ENCODE measurements at regions not wholly inside any gene's neighbourhood (a gene's known extent, or its start where the extent isn't known, plus 50 kb on each side); places are given as distances from the start of the nearest gene placed in this dataset.
"Not testable (repeated sequence)": the region's sequence is repeated elsewhere in the genome, so short reads cannot be mapped to it uniquely, and the experiment has no call there.

DNA sequence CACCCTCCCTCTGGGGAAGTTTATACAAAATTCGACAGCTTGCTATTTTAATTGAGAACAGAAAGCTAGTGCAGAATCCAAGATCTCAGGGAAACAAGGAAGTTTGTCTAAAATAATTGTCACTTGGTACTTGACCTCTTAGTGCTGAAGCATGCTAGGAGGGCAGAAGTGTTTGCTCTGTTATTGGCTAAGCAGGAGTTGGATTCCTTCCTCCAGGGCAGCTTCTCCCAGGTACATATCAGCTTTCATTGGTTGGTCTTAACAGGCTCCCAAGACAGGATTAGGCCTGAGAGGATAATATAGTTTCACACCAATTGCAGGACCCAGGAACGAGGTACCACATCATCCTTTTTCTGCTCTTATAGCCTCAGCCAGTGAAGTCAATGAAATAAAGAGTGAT lies 432.8 kb downstream of the IRX1 start:
- H3K27ac ChIP-seq (ENCODE audit: insufficient read depth, low read depth, low read length, poor library complexity, severe bottlenecking): no peak overlapping the region
- H3K36me3 ChIP-seq (ENCODE audit: control insufficient read depth, insufficient read depth, low read length): no peaks in the 10 kb centered on the region
- H3K4me1 ChIP-seq (ENCODE audit: control insufficient read depth, insufficient read depth, low read length): no peaks in the 10 kb centered on the region
- 85 to 94% methylated on average over 2 of the region's 2 CpGs for WGBS, 2 experiments
- H3K9me3 ChIP-seq (ENCODE audit: control insufficient read depth, low read length): no peaks in the 10 kb centered on the region
- H3K27me3 ChIP-seq (ENCODE audit: control insufficient read depth, insufficient read depth, low read length, poor library complexity, severe bottlenecking): no peaks in the 10 kb centered on the region
- H3K4me3 ChIP-seq (ENCODE audit: insufficient read depth, low read depth, low read length): no peak overlapping the region

DNA sequence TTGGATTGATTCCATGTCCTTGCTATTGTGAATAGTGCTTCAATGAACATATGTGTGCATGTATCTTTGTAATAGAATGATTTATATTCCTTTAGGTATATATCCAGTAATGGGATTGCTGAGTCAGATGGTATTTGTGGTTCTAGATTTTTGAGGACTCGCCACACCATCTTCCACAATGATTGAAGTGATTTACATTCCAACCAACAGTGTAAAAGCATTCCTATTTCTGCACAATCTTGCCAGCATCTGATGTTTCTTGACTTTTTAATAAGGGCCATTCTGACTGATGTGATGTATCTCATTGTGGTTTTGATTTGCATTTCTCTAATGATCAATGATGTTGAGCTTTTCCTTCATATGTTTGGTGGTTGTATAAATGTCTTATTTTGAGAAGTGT lies 437.9 kb downstream of the IRX1 start:
- H3K27ac ChIP-seq (ENCODE audit: insufficient read depth, low read depth, low read length, poor library complexity, severe bottlenecking); H3K9me3 ChIP-seq (ENCODE audit: control insufficient read depth, low read length); H3K4me3 ChIP-seq (ENCODE audit: insufficient read depth, low read depth, low read length); H3K27me3 ChIP-seq (ENCODE audit: control insufficient read depth, insufficient read depth, low read length, poor library complexity, severe bottlenecking); H3K36me3 ChIP-seq (ENCODE audit: control insufficient read depth, insufficient read depth, low read length); H3K4me1 ChIP-seq (ENCODE audit: control insufficient read depth, insufficient read depth, low read length): not testable (repeated sequence)
- WGBS, 2 experiments: 83 to 100% methylated on average over 1 of the region's 1 CpG

DNA sequence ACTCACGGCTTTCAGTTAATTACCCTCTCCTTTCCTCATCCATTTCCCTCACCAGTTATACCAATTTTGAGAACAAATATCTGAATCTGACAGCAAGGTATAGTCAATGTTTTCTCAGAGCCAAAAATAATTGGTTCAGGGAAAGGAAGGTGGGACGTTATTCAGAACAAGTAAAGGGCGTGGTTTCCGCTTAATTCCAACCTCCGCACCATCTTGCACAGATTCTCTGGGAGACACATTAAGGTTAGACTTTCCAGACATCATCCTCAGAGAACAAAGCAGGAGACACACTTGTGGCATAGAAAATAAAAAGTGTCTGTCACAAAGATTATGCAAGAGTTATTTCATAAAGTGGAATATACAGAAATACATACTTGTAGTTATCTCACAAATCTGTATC lies 441.2 kb downstream of the IRX1 start:
- Histone ChIP-seq H3K36me3 (ENCODE audit: control insufficient read depth, insufficient read depth, low read length) (no peaks in the 10 kb centered on the region), H3K9me3 (ENCODE audit: control insufficient read depth, low read length) (no peaks in the 10 kb centered on the region), H3K27me3 (ENCODE audit: control insufficient read depth, insufficient read depth, low read length, poor library complexity, severe bottlenecking) (no peaks in the 10 kb centered on the region), H3K4me1 (ENCODE audit: control insufficient read depth, insufficient read depth, low read length) (no peaks in the 10 kb centered on the region), H3K4me3 (ENCODE audit: insufficient read depth, low read depth, low read length) (no peak overlapping the region), H3K27ac (ENCODE audit: insufficient read depth, low read depth, low read length, poor library complexity, severe bottlenecking) (no peak overlapping the region)
- 93 to 95% methylated on average over 4 to 5 of the region's 5 CpGs for WGBS, 2 experiments

DNA sequence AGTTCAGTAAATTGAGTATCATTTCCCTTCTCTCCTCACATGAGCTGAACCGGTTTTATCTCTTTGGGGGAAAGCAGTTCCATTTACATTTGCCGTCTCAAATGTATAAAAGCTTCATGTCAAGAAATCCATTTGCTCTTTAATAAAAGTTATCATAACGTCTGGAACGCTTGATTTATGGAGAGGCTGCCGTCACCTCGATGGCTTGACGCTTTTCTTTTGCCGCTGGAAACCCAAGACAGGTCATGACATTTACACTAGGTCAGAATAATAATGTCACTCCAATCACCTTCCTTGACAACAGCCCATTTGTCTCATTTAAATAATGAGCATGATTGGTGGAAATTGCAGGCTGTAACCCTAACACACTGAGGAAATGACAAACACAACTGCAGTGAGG lies 443.4 kb downstream of the IRX1 start:
- WGBS, 2 experiments: 92 to 94% methylated on average over 8 of the region's 8 CpGs
- Histone ChIP-seq H3K36me3 (ENCODE audit: control insufficient read depth, insufficient read depth, low read length) (no peaks in the 10 kb centered on the region), H3K4me1 (ENCODE audit: control insufficient read depth, insufficient read depth, low read length) (no peaks in the 10 kb centered on the region), H3K27ac (ENCODE audit: insufficient read depth, low read depth, low read length, poor library complexity, severe bottlenecking) (no peak overlapping the region), H3K27me3 (ENCODE audit: control insufficient read depth, insufficient read depth, low read length, poor library complexity, severe bottlenecking) (no peaks in the 10 kb centered on the region), H3K9me3 (ENCODE audit: control insufficient read depth, low read length) (no peaks in the 10 kb centered on the region), H3K4me3 (ENCODE audit: insufficient read depth, low read depth, low read length) (no peak overlapping the region)

DNA sequence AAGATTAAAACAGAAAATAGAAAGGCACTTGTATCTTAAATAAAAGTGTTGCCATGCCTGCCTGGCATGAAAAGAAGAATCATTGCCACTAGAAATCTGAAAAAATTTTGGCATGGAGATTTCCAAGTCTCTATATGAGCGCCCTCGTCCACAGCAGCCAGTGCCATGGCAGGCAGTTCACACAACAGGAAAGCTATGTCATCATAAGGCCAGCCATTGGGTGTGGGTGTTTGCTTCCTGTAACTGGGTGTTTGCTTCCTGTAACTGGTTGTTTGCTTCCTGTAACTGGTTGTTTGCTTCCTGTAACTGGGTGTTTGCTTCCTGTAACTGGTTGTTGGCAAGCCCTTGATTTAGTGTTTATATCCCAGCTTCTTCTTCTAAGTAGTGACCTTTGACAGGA lies 446.7 kb downstream of the IRX1 start:
- no peaks in the 10 kb centered on the region for H3K4me1 ChIP-seq (ENCODE audit: control insufficient read depth, insufficient read depth, low read length)
- H3K4me3 ChIP-seq (ENCODE audit: insufficient read depth, low read depth, low read length): no peak overlapping the region
- H3K9me3 ChIP-seq (ENCODE audit: control insufficient read depth, low read length): no peaks in the 10 kb centered on the region
- H3K36me3 ChIP-seq (ENCODE audit: control insufficient read depth, insufficient read depth, low read length): no peaks in the 10 kb centered on the region
- H3K27me3 ChIP-seq (ENCODE audit: control insufficient read depth, insufficient read depth, low read length, poor library complexity, severe bottlenecking): no peaks in the 10 kb centered on the region
- WGBS, 2 experiments: 89 to 94% methylated on average over 2 of the region's 2 CpGs
- no peak overlapping the region for H3K27ac ChIP-seq (ENCODE audit: insufficient read depth, low read depth, low read length, poor library complexity, severe bottlenecking)

DNA sequence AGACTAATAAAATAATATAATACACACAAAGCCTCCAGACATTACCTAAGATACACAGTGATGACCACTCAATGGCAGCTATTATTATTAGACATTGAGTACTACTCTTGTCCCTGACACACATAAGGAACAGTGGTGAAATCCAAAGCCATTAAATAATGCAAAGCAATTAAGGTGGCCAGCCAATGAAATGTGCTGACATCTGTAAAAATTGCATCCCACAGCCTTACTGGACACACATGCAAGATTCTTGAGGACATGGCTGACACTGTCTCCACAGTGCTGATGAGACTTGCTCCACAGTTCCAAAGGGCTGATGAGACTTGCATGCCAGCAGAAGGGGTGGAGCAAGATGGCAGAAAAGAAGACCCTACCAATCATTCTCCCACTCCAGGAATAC lies 447.5 kb downstream of the IRX1 start:
- Histone ChIP-seq H3K9me3 (ENCODE audit: control insufficient read depth, low read length) (no peaks in the 10 kb centered on the region), H3K27ac (ENCODE audit: insufficient read depth, low read depth, low read length, poor library complexity, severe bottlenecking) (no peak overlapping the region), H3K36me3 (ENCODE audit: control insufficient read depth, insufficient read depth, low read length) (no peaks in the 10 kb centered on the region), H3K27me3 (ENCODE audit: control insufficient read depth, insufficient read depth, low read length, poor library complexity, severe bottlenecking) (no peaks in the 10 kb centered on the region), H3K4me3 (ENCODE audit: insufficient read depth, low read depth, low read length) (no peak overlapping the region), H3K4me1 (ENCODE audit: control insufficient read depth, insufficient read depth, low read length) (no peaks in the 10 kb centered on the region)

DNA sequence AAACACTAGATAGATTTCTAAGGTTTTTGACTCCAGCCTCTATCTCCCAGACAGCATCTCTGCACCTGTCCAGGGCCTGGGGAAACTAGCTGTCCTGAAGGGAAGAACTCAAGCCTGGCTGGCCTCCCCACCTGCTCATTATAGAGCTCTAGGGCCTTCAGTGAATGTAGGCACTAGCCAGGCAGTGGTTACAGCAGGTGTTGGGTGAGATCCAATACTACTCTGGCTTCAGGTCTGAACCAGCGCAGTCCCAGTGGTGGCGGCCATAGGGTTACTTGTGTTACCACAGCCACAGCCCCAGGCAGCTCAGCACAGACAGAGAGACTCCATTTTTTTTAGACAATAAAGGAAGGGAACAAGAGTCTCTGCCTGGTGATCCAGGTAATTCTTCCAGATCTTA lies 449.2 kb downstream of the IRX1 start:
- 88 to 92% methylated on average over 2 of the region's 2 CpGs for WGBS, 2 experiments
- Histone ChIP-seq H3K4me3 (ENCODE audit: insufficient read depth, low read depth, low read length) (no peak overlapping the region), H3K27me3 (ENCODE audit: control insufficient read depth, insufficient read depth, low read length, poor library complexity, severe bottlenecking) (no peaks in the 10 kb centered on the region), H3K4me1 (ENCODE audit: control insufficient read depth, insufficient read depth, low read length) (peaks cover 5% of the 10 kb centered on the region), H3K9me3 (ENCODE audit: control insufficient read depth, low read length) (no peaks in the 10 kb centered on the region), H3K27ac (ENCODE audit: insufficient read depth, low read depth, low read length, poor library complexity, severe bottlenecking) (no peak overlapping the region), H3K36me3 (ENCODE audit: control insufficient read depth, insufficient read depth, low read length) (no peaks in the 10 kb centered on the region)

DNA sequence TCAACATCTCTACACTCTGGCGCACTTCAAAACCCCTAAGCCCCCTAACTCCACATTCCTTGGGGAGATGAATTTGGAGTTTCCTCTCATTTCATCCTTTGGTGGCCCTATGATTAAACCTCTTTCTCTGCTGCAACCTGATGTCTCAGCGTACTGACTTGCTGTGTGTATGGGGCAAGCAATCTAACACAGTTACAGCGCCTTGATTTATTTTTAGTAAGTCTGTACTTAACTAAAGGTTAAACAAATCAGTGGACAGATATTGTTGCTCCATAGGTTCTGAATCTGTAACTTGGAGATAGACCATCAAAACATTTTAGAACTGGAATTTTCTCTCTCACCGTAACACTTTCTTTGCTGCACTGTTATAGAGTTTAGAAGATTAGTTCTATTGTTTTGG lies 452.8 kb downstream of the IRX1 start:
- no peaks in the 10 kb centered on the region for H3K9me3 ChIP-seq (ENCODE audit: control insufficient read depth, low read length)
- H3K4me1 ChIP-seq (ENCODE audit: control insufficient read depth, insufficient read depth, low read length): peaks cover 9% of the 10 kb centered on the region
- no peak overlapping the region for H3K4me3 ChIP-seq (ENCODE audit: insufficient read depth, low read depth, low read length)
- no peaks in the 10 kb centered on the region for H3K27me3 ChIP-seq (ENCODE audit: control insufficient read depth, insufficient read depth, low read length, poor library complexity, severe bottlenecking)
- H3K27ac ChIP-seq (ENCODE audit: insufficient read depth, low read depth, low read length, poor library complexity, severe bottlenecking): no peak overlapping the region
- WGBS, 2 experiments: 79 to 82% methylated on average over 4 of the region's 4 CpGs
- no peaks in the 10 kb centered on the region for H3K36me3 ChIP-seq (ENCODE audit: control insufficient read depth, insufficient read depth, low read length)

DNA sequence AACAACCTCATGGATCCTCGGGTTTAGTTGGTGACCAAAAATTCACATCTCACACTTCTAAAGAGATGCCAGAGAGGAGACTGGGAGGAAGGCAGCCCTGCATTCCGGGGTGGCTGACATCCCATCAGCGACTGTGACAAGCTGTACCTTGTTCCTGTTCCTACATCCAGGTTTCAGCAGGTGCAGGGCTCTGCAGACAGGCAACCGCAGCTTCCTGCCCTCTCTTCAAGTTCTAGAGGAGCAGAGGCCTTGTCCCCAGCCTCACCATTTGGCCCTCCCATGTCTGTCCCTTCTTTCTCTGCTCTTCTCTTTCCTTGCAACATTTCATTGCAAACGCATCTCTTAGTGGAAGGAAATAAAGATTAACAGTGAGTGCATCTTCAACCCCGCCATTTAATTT lies 454.6 kb downstream of the IRX1 start:
- no peaks in the 10 kb centered on the region for H3K36me3 ChIP-seq (ENCODE audit: control insufficient read depth, insufficient read depth, low read length)
- no peaks in the 10 kb centered on the region for H3K9me3 ChIP-seq (ENCODE audit: control insufficient read depth, low read length)
- H3K4me3 ChIP-seq (ENCODE audit: insufficient read depth, low read depth, low read length): no peak overlapping the region
- H3K27ac ChIP-seq (ENCODE audit: insufficient read depth, low read depth, low read length, poor library complexity, severe bottlenecking): no peak overlapping the region
- no peaks in the 10 kb centered on the region for H3K27me3 ChIP-seq (ENCODE audit: control insufficient read depth, insufficient read depth, low read length, poor library complexity, severe bottlenecking)
- 93 to 96% methylated on average over 5 to 6 of the region's 6 CpGs for WGBS, 2 experiments
- peaks cover 9% of the 10 kb centered on the region for H3K4me1 ChIP-seq (ENCODE audit: control insufficient read depth, insufficient read depth, low read length)

DNA sequence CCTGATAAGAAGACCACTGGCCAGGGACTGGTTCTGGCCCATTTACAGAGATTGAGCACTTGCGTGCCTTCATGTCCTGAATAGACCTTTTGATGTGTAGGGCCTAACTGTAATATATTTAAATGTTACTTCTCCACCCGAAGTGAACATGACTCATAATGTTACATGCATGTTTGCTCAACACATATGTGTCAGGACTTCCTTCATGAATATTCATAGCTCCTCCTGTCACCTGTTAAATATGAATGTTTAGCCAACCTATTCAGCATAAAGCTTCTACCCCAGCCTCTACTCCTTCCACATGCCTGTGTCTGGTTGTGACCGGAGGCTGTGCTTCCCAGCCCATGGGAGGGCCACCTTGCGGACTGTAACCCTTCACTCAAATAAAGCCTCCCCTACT lies 457.5 kb downstream of the IRX1 start:
- Histone ChIP-seq H3K27me3 (ENCODE audit: control insufficient read depth, insufficient read depth, low read length, poor library complexity, severe bottlenecking) (no peaks in the 10 kb centered on the region), H3K4me3 (ENCODE audit: insufficient read depth, low read depth, low read length) (no peak overlapping the region), H3K4me1 (ENCODE audit: control insufficient read depth, insufficient read depth, low read length) (peaks cover 9% of the 10 kb centered on the region), H3K36me3 (ENCODE audit: control insufficient read depth, insufficient read depth, low read length) (no peaks in the 10 kb centered on the region), H3K9me3 (ENCODE audit: control insufficient read depth, low read length) (no peaks in the 10 kb centered on the region), H3K27ac (ENCODE audit: insufficient read depth, low read depth, low read length, poor library complexity, severe bottlenecking) (no peak overlapping the region)
- 98 to 100% methylated on average over 4 of the region's 4 CpGs for WGBS, 2 experiments

DNA sequence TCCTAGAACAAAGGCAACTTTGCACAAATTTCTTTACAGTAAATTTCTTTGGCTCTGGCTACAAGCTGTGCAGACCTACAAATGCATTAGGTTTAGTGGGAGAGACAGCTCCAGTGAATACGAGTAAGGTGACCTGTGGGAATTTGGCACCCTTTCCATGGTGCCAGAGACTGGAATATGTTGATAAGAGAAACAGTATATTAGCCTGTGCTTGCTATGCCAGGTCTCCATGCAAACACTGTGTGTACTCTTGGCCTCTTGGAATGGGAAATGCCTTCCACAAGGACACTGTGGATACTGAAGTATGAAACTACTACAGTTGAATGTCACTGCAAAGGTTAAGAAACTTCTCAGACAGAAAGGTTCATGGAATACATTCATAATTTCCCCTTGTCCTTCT lies 458.5 kb downstream of the IRX1 start:
- WGBS, 2 experiments: 87 to 93% methylated on average over 1 of the region's 1 CpG
- no peaks in the 10 kb centered on the region for H3K9me3 ChIP-seq (ENCODE audit: control insufficient read depth, low read length)
- H3K27me3 ChIP-seq (ENCODE audit: control insufficient read depth, insufficient read depth, low read length, poor library complexity, severe bottlenecking): no peaks in the 10 kb centered on the region
- H3K27ac ChIP-seq (ENCODE audit: insufficient read depth, low read depth, low read length, poor library complexity, severe bottlenecking): no peak overlapping the region
- peaks cover 8% of the 10 kb centered on the region for H3K4me1 ChIP-seq (ENCODE audit: control insufficient read depth, insufficient read depth, low read length)
- H3K4me3 ChIP-seq (ENCODE audit: insufficient read depth, low read depth, low read length): no peak overlapping the region
- H3K36me3 ChIP-seq (ENCODE audit: control insufficient read depth, insufficient read depth, low read length): no peaks in the 10 kb centered on the region

Measured in ectodermal cell (in vitro differentiated cells).